ENCODE measurements at regions not wholly inside any gene's neighbourhood (a gene's known extent, or its start where the extent isn't known, plus 50 kb on each side); places are given as distances from the start of the nearest gene placed in this dataset.

DNA sequence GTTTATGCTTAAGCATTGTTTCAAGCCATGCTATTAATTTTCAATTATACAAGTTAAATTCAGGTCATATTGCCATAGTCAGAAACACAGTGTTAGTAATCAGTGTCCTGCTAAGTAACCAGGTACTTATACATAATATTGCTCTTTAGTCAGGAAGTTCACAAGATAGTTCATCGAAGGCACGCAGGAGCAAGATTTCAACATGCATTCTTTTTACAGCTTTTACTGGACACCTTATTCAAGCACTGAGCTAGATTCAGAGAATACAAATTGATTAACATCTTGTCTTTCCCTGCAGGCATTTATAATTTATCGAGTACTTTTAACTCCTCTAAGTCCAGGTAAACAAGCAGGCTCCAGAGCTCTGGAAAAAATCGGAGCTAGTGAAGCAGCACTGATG is 202.3 kb upstream of the BRINP3 start:
- TF ChIP-seq, protein P1, sequence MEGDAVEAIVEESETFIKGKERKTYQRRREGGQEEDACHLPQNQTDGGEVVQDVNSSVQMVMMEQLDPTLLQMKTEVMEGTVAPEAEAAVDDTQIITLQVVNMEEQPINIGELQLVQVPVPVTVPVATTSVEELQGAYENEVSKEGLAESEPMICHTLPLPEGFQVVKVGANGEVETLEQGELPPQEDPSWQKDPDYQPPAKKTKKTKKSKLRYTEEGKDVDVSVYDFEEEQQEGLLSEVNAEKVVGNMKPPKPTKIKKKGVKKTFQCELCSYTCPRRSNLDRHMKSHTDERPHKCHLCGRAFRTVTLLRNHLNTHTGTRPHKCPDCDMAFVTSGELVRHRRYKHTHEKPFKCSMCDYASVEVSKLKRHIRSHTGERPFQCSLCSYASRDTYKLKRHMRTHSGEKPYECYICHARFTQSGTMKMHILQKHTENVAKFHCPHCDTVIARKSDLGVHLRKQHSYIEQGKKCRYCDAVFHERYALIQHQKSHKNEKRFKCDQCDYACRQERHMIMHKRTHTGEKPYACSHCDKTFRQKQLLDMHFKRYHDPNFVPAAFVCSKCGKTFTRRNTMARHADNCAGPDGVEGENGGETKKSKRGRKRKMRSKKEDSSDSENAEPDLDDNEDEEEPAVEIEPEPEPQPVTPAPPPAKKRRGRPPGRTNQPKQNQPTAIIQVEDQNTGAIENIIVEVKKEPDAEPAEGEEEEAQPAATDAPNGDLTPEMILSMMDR (conservative IDR thresholded peaks at IDR 0.05; ENCODE audit: low read length) = no peak
- no peak for TF ChIP-seq EZH2phosphoT487 (IDR thresholded peaks at IDR 0.05; ENCODE audit: borderline replicate concordance, low read depth, low read length)

All from OCI-LY7 (cell line).